ENCODE measurements at regions not wholly inside any gene's neighbourhood (a gene's known extent, or its start where the extent isn't known, plus 50 kb on each side); places are given as distances from the start of the nearest gene placed in this dataset.

- TF ChIP-seq POLR2A (IDR thresholded peaks at IDR 0.05; ENCODE audit: low read length), result no peak
- no peak for TF ChIP-seq GATA1 (IDR thresholded peaks at IDR 0.05; ENCODE audit: low read depth, low read length)
These were observed 125.9 kb upstream of the SATB2 start for GRCh38 chr2:199583676-199584075.
